Peyer's patch (tissue), 4 donors: ENCODE measurements at regions not wholly inside any gene's neighbourhood (a gene's known extent, or its start where the extent isn't known, plus 50 kb on each side); places are given as distances from the start of the nearest gene placed in this dataset.

Source experiments
- CTCF ChIP-seq, 6 experiments: fragments of 450-650 bp in 4 of 6; fragments of 200-600 bp in 2 of 6; sonication (generic) in 1 of 6; IDR thresholded peaks; one replicate each; pipeline ENCODE4 v1.5.1; 2017 to 2019; ENCODE audit warnings: antibody characterized with exemption in 6 of 6, mild to moderate bottlenecking in 3 of 6, moderate library complexity in 1 of 6
- POLR2A ChIP-seq, 2 donors: fragments of 450-650 bp; IDR thresholded peaks; one replicate each; pipeline ENCODE4 v1.5.1; 2017; ENCODE audit warnings: antibody characterized with exemption in 2 of 2, mild to moderate bottlenecking in 2 of 2, moderate library complexity in 2 of 2

- no peak for TF ChIP-seq CTCF (IDR thresholded peaks at IDR 0.05)
- no peak for TF ChIP-seq POLR2A (IDR thresholded peaks at IDR 0.05)
These were observed 60.5 kb upstream of the DPT start for GRCh38 chr1:168789501-168789900.
